ENCODE measurements at regions not wholly inside any gene's neighbourhood (a gene's known extent, or its start where the extent isn't known, plus 50 kb on each side); places are given as distances from the start of the nearest gene placed in this dataset.

- Histone ChIP-seq H3K9me2 (ENCODE audit: insufficient read depth) (no peaks in the 10 kb centered on the region), H3K4me1 (ENCODE audit: insufficient read depth) (0 out of 2 replicates have a peak, but pooled peaks cover 4% of the 10 kb centered on the region), H4K20me1 (replicated peaks; ENCODE audit: insufficient read depth) (no peaks in the 10 kb centered on the region), H3K27ac (ENCODE audit: low read depth) (no peak overlapping the region), H2AFZ (peak overlapping the region; percentile 59), H3K4me2 (no peak overlapping the region), H3K4me3 (no peak overlapping the region), H3F3A (replicated peaks; ENCODE audit: low read depth) (no peaks in the 10 kb centered on the region), H3K79me2 (replicated peaks; ENCODE audit: insufficient read depth) (no peaks in the 10 kb centered on the region), H3K27me3 (ENCODE audit: insufficient read depth) (no peaks in the 10 kb centered on the region), H3K36me3 (ENCODE audit: insufficient read depth) (no peaks in the 10 kb centered on the region)
- no peak overlapping the region for H3K4me3 Mint-ChIP-seq
- H3K27ac Mint-ChIP-seq: no peak overlapping the region
- ATAC-seq: no peak
- H3K27me3 Mint-ChIP-seq (ENCODE audit: insufficient read depth, low read depth, poor library complexity): peaks cover 13% of the 10 kb centered on the region
- no peak for DNase-seq (ENCODE audit: low spot score)
- no peaks in the 10 kb centered on the region; the same call in 2 of the 3 replicates for H3K36me3 Mint-ChIP-seq (ENCODE audit: low read depth)
- TF ChIP-seq REST (IDR thresholded peaks at IDR 0.05; ENCODE audit: unreplicated experiment) (no peak), CTCF (conservative IDR thresholded peaks at IDR 0.05; ENCODE audit: low read depth in 2 of 2) (no peak), JUNB (IDR thresholded peaks at IDR 0.05; ENCODE audit: unreplicated experiment) (no peak), STAT1 (IDR thresholded peaks at IDR 0.05; ENCODE audit: unreplicated experiment) (no peak), ZNF331 (CRISPR knock-in tag; IDR thresholded peaks at IDR 0.05; ENCODE audit: low read depth) (no peak), ETS1 (IDR thresholded peaks at IDR 0.05) (no peak), EZH2 (IDR thresholded peaks at IDR 0.05; ENCODE audit: low read depth, unreplicated experiment) (no peak), POLR2AphosphoS5 (IDR thresholded peaks at IDR 0.05; ENCODE audit: low read depth) (no peak), ZNF114 (CRISPR knock-in tag; IDR thresholded peaks at IDR 0.05) (no peak)
- peaks cover 26% of the 10 kb centered on the region for H3K4me1 Mint-ChIP-seq
- no peaks in the 10 kb centered on the region; the same call in 2 of the 3 replicates for H3K9me3 Mint-ChIP-seq
Observed at GRCh38 chr2:43047187-43047780, 179.1 kb downstream of the ZFP36L2 start.

Data from GM23338 (cell line).